ENCODE measurements at regions not wholly inside any gene's neighbourhood (a gene's known extent, or its start where the extent isn't known, plus 50 kb on each side); places are given as distances from the start of the nearest gene placed in this dataset.

- TF ChIP-seq, protein P1, sequence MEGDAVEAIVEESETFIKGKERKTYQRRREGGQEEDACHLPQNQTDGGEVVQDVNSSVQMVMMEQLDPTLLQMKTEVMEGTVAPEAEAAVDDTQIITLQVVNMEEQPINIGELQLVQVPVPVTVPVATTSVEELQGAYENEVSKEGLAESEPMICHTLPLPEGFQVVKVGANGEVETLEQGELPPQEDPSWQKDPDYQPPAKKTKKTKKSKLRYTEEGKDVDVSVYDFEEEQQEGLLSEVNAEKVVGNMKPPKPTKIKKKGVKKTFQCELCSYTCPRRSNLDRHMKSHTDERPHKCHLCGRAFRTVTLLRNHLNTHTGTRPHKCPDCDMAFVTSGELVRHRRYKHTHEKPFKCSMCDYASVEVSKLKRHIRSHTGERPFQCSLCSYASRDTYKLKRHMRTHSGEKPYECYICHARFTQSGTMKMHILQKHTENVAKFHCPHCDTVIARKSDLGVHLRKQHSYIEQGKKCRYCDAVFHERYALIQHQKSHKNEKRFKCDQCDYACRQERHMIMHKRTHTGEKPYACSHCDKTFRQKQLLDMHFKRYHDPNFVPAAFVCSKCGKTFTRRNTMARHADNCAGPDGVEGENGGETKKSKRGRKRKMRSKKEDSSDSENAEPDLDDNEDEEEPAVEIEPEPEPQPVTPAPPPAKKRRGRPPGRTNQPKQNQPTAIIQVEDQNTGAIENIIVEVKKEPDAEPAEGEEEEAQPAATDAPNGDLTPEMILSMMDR (IDR thresholded peaks at IDR 0.05): no peak
- TF ChIP-seq ZFX (IDR thresholded peaks at IDR 0.05; ENCODE audit: borderline replicate concordance): no peak
Measured at GRCh38 chr13:26887594-26887993, 127.0 kb upstream of the GPR12 start.

DNA sequence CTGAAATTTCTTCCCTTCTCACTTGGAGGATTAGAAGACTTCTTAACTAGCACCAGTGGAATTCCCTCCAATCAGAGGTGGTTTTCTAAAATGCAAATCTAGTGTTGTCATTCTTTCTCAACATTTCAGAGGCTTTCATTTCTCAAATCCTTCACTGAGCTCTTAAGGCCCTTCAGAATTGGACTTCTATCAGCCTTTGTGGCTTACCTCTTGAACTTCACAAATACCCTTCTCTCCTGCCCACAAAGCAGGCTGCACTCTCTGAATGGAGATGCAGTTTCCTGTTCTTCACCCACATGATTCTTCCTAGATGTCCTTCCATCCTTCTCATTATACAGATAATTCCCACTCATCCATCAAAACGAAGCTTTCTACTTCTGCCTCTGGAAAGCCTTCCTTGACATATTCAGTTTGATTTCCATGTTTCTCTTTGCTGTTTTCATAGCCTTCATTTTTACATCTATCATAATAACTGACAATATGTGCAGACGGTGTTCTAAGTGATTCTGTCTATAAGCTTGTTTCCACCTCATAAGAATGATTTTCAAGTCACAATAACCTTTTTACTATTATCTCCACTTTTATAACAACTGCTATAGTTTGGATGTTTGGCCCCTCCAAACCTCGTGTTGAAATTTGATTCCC, 123.1 kb upstream of the GPR12 start:
- no peak for TF ChIP-seq ZFX (IDR thresholded peaks at IDR 0.05; ENCODE audit: borderline replicate concordance)
- TF ChIP-seq, protein P1 (IDR thresholded peaks at IDR 0.05): no peak
- H3K27ac ChIP-seq: no peak overlapping the region

More at GRCh38 chr13:26887594-26887993, 127.0 kb upstream of the GPR12 start:
- H3K27ac ChIP-seq: no peak overlapping the region

DNA sequence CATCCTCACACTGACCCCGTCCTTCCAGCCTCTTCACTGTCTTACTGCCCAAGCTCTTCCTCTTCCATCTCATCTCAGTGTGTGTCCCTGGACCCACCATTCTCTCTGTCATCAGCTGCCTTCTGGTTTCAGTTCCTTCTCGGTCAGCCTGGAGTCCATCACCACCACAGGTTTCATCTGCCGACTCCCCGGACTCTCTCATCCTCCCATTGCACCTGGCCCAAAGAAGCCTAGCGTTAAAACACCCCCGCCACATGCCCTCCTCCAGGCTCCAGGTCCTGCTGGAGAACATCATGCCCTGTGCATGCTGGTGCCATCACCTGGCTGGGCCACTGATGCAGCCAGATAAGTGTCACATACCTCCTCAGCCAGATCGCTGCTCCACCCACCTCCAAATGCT, 122.1 kb upstream of the GPR12 start:
- no peak for TF ChIP-seq ZFX (IDR thresholded peaks at IDR 0.05; ENCODE audit: borderline replicate concordance)
- TF ChIP-seq, protein P1 (IDR thresholded peaks at IDR 0.05): no peak

GRCh38 chr13:26881154-26881553, 120.6 kb upstream of the GPR12 start:
- H3K27ac ChIP-seq: no peak overlapping the region
- TF ChIP-seq, protein P1 (IDR thresholded peaks at IDR 0.05): no peak
- TF ChIP-seq ZFX (IDR thresholded peaks at IDR 0.05; ENCODE audit: borderline replicate concordance): no peak

More for the DNA sequence above, 122.1 kb upstream of the GPR12 start:
- no peak overlapping the region for H3K27ac ChIP-seq

- no peak overlapping the region for H3K27ac ChIP-seq
- TF ChIP-seq, protein P1 (IDR thresholded peaks at IDR 0.05): no peak
- TF ChIP-seq ZFX (IDR thresholded peaks at IDR 0.05; ENCODE audit: borderline replicate concordance): no peak
Measured at GRCh38 chr13:26880735-26881134, 120.1 kb upstream of the GPR12 start.

- TF ChIP-seq ZFX (IDR thresholded peaks at IDR 0.05; ENCODE audit: borderline replicate concordance): no peak
- TF ChIP-seq, protein P1 (IDR thresholded peaks at IDR 0.05): no peak
- H3K27ac ChIP-seq: no peak overlapping the region
Measured at GRCh38 chr13:26878438-26878837, 117.9 kb upstream of the GPR12 start.

DNA sequence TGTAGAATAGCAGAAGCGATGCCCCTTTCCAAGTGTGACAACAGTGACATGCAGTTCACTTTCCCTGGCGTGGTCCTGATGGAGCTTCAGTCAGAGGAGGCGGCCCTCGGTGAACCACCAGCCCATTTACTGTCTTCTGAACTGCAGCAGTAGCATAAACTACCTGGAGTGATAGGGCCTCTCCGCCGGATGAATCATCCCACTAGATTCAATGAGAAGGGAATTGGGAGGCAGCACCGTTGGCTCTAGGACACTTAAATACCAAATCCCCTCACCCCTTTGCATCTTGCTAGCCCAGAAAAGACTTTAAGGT, 112.8 kb upstream of the GPR12 start:
- TF ChIP-seq, protein P1 (IDR thresholded peaks at IDR 0.05): no peak
- TF ChIP-seq ZFX (IDR thresholded peaks at IDR 0.05; ENCODE audit: borderline replicate concordance): no peak
- H3K27ac ChIP-seq: no peak overlapping the region

Measured in 22Rv1 (cell line).